GM12878 (cell line): ENCODE measurements at regions not wholly inside any gene's neighbourhood (a gene's known extent, or its start where the extent isn't known, plus 50 kb on each side); places are given as distances from the start of the nearest gene placed in this dataset.

Experiments
- ETV6 ChIP-seq, 2 experiments: fragments of 450-650 bp in 1 of 2; IDR thresholded peaks in 1 of 2; conservative IDR thresholded peaks in 1 of 2; 2 replicates each; pipeline ENCODE4 v1.6.1; 2014; ENCODE audit warnings: antibody characterized with exemption in 1 of 2, borderline replicate concordance in 1 of 2, low read depth in 1 of 2, mild to moderate bottlenecking in 1 of 2, moderate library complexity in 1 of 2
- EZH2 ChIP-seq: IDR thresholded peaks from 2 replicates; pipeline ENCODE4 v1.6.1; 2012; ENCODE audit warnings: low read depth, mild to moderate bottlenecking, control low read depth, inconsistent platforms, low read length, borderline replicate concordance; ENCODE audit not compliant: control insufficient read depth
- MEF2A ChIP-seq: IDR thresholded peaks from 2 replicates; pipeline ENCODE4 v1.6.1; 2011; ENCODE audit warnings: low read depth, mild to moderate bottlenecking, low read length, moderate library complexity; ENCODE audit not compliant: insufficient read depth
- NFIC ChIP-seq: IDR thresholded peaks from 2 replicates; pipeline ENCODE4 v1.6.1; 2012; ENCODE audit warnings: low read depth, mild to moderate bottlenecking, inconsistent platforms, low read length, moderate library complexity
- RFX5 ChIP-seq: IDR thresholded peaks from 2 replicates; pipeline ENCODE4 v1.6.1; 2011; ENCODE audit warnings: low read depth, low read length, improper control_type of control experiment
- TCF12 ChIP-seq: IDR thresholded peaks from 2 replicates; pipeline ENCODE4 v1.6.1; 2011; ENCODE audit warnings: low read depth, mild to moderate bottlenecking, low read length
- TF ChIP-seq, protein P1 (sequence below): fragments of 450-650 bp; IDR thresholded peaks from 2 replicates; pipeline ENCODE4 v1.6.1; 2016; ENCODE audit warnings: mild to moderate bottlenecking
- TF ChIP-seq, protein P2 (sequence below), 3 experiments: IDR thresholded peaks in 2 of 3; conservative IDR thresholded peaks in 1 of 3; 2 replicates each; pipeline ENCODE4 v1.5.1; 2011; ENCODE audit warnings: low read depth in 3 of 3, low read length in 3 of 3, mild to moderate bottlenecking in 3 of 3, control low read depth in 2 of 3, moderate library complexity in 2 of 3, inconsistent platforms in 1 of 3, mixed read lengths in 1 of 3; ENCODE audit not compliant: control insufficient read depth in 2 of 3, insufficient read depth in 1 of 3; ENCODE audit errors: extremely low read depth in 1 of 3
- TF ChIP-seq, protein P3 (sequence below): fragments of 450-650 bp; formaldehyde crosslinking; IDR thresholded peaks from 2 replicates; pipeline ENCODE4 v1.5.0; 2022; ENCODE audit warnings: mild to moderate bottlenecking, missing genetic modification characterization

DNA sequence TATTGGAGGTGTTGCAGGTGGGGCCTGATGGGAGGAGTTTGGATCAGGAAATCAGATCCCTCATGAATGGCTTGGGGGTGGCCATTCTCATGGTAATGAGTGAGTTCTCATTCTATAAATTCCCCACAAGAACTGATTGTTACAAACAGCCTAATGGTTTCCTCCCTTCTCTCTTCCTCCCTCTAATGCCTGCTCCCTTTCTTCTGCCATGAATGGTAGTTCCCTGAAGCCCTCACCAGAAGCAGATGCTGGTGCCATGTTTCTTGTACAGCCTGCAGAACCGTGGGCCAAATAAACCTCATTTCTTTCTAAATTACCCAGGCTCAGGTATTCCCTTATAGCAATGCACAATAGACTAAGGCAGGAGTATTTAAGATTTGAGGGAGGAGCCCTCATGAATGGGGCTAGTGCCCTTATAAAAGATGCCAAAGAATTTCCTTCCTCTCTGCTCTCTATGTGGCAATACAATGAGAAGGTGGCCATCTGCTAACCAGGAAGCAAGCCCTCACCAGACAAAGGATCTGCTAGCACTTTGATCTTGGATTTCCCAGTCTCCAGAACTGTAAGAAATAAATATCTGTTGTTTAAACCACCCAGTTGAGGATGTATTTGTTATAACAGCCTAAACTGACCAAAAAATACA, 251.8 kb downstream of the ZEB2 start:
- TF ChIP-seq NFIC (no peak), EZH2 (no peak), RFX5 (no peak), ETV6 (conservative IDR thresholded peaks at IDR 0.05 in 1 of 2, IDR thresholded peaks at IDR 0.05 in 1 of 2; ENCODE audit: borderline replicate concordance in 1 of 2, low read depth in 1 of 2) (no peak), TCF12 (no peak), MEF2A (no peak)
- TF ChIP-seq, protein P1, sequence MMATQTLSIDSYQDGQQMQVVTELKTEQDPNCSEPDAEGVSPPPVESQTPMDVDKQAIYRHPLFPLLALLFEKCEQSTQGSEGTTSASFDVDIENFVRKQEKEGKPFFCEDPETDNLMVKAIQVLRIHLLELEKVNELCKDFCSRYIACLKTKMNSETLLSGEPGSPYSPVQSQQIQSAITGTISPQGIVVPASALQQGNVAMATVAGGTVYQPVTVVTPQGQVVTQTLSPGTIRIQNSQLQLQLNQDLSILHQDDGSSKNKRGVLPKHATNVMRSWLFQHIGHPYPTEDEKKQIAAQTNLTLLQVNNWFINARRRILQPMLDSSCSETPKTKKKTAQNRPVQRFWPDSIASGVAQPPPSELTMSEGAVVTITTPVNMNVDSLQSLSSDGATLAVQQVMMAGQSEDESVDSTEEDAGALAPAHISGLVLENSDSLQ, result no peak
- TF ChIP-seq, protein P2, sequence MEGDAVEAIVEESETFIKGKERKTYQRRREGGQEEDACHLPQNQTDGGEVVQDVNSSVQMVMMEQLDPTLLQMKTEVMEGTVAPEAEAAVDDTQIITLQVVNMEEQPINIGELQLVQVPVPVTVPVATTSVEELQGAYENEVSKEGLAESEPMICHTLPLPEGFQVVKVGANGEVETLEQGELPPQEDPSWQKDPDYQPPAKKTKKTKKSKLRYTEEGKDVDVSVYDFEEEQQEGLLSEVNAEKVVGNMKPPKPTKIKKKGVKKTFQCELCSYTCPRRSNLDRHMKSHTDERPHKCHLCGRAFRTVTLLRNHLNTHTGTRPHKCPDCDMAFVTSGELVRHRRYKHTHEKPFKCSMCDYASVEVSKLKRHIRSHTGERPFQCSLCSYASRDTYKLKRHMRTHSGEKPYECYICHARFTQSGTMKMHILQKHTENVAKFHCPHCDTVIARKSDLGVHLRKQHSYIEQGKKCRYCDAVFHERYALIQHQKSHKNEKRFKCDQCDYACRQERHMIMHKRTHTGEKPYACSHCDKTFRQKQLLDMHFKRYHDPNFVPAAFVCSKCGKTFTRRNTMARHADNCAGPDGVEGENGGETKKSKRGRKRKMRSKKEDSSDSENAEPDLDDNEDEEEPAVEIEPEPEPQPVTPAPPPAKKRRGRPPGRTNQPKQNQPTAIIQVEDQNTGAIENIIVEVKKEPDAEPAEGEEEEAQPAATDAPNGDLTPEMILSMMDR (IDR thresholded peaks at IDR 0.05 in 2 of 3, conservative IDR thresholded peaks at IDR 0.05 in 1 of 3; ENCODE audit: control insufficient read depth in 2 of 3, extremely low read depth in 1 of 3, insufficient read depth in 1 of 3, low read depth in 3 of 3, low read length in 3 of 3), result no peak
- TF ChIP-seq, protein P3, sequence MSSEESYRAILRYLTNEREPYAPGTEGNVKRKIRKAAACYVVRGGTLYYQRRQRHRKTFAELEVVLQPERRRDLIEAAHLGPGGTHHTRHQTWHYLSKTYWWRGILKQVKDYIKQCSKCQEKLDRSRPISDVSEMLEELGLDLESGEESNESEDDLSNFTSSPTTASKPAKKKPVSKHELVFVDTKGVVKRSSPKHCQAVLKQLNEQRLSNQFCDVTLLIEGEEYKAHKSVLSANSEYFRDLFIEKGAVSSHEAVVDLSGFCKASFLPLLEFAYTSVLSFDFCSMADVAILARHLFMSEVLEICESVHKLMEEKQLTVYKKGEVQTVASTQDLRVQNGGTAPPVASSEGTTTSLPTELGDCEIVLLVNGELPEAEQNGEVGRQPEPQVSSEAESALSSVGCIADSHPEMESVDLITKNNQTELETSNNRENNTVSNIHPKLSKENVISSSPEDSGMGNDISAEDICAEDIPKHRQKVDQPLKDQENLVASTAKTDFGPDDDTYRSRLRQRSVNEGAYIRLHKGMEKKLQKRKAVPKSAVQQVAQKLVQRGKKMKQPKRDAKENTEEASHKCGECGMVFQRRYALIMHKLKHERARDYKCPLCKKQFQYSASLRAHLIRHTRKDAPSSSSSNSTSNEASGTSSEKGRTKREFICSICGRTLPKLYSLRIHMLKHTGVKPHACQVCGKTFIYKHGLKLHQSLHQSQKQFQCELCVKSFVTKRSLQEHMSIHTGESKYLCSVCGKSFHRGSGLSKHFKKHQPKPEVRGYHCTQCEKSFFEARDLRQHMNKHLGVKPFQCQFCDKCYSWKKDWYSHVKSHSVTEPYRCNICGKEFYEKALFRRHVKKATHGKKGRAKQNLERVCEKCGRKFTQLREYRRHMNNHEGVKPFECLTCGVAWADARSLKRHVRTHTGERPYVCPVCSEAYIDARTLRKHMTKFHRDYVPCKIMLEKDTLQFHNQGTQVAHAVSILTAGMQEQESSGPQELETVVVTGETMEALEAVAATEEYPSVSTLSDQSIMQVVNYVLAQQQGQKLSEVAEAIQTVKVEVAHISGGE, result no peak
